HepG2 (cell line): ENCODE measurements at regions not wholly inside any gene's neighbourhood (a gene's known extent, or its start where the extent isn't known, plus 50 kb on each side); places are given as distances from the start of the nearest gene placed in this dataset.
A peak's percentile ranks its signal among the peaks of the same experiment; 100 is the strongest.

Source experiments
- BCL6 ChIP-seq: IDR thresholded peaks from 2 replicates; pipeline ENCODE4 v1.6.1; 2016; ENCODE audit warnings: missing genetic modification reagents, missing compliant biosample characterization
- CBX1 ChIP-seq: IDR thresholded peaks from one replicate; pipeline ENCODE4 v1.6.1; 2016; ENCODE audit warnings: antibody characterized with exemption, low read depth
- GZF1 ChIP-seq: sonication (generic); formaldehyde crosslinking; IDR thresholded peaks from 2 replicates; pipeline ENCODE4 v1.5.1; 2020; ENCODE audit warnings: mild to moderate bottlenecking, missing genetic modification reagents
- MAFG ChIP-seq: sonication (generic); formaldehyde crosslinking; IDR thresholded peaks from 2 replicates; pipeline ENCODE4 v1.5.1; 2020; ENCODE audit warnings: mild to moderate bottlenecking, missing genetic modification reagents
- TAF15 ChIP-seq: fragments of 200-400 bp; formaldehyde crosslinking; IDR thresholded peaks from one replicate; pipeline ENCODE4 v1.6.1; 2018; ENCODE audit warnings: mild to moderate bottlenecking, low read depth, low read length; ENCODE audit not compliant: poor library complexity, severe bottlenecking
- TCF7 ChIP-seq: sonication (generic); IDR thresholded peaks from 2 replicates; pipeline ENCODE4 v1.6.1; 2016; ENCODE audit warnings: antibody characterized with exemption, low read depth
- U2AF1 ChIP-seq: fragments of 200-400 bp; formaldehyde crosslinking; optimal IDR thresholded peaks from 2 replicates; pipeline ENCODE3; 2017; ENCODE audit warnings: mild to moderate bottlenecking, low read depth, low read length
- ZMYM3 ChIP-seq: sonication (generic); formaldehyde crosslinking; IDR thresholded peaks from 2 replicates; pipeline ENCODE4 v1.5.1; 2020; ENCODE audit warnings: mild to moderate bottlenecking, missing genetic modification reagents
- ZNF224 ChIP-seq: sonication (generic); formaldehyde crosslinking; IDR thresholded peaks from 2 replicates; pipeline ENCODE4 v1.5.0; 2020; ENCODE audit warnings: mild to moderate bottlenecking, missing genetic modification reagents
- ZNF34 ChIP-seq: sonication (generic); formaldehyde crosslinking; IDR thresholded peaks from 2 replicates; pipeline ENCODE4 v1.4.0; 2020; ENCODE audit warnings: mild to moderate bottlenecking, missing genetic modification reagents, borderline replicate concordance
- ZNF510 ChIP-seq: sonication (generic); formaldehyde crosslinking; IDR thresholded peaks from 2 replicates; pipeline ENCODE4 v1.4.0; 2020; ENCODE audit warnings: low read depth, mild to moderate bottlenecking, missing genetic modification reagents
- ZNF562 ChIP-seq: sonication (generic); formaldehyde crosslinking; IDR thresholded peaks from 2 replicates; pipeline ENCODE4 v1.8.0; 2022; ENCODE audit warnings: missing genetic modification reagents, borderline replicate concordance
- ZZZ3 ChIP-seq: sonication (generic); formaldehyde crosslinking; IDR thresholded peaks from 2 replicates; pipeline ENCODE4 v1.4.0; 2020; ENCODE audit warnings: missing genetic modification reagents, mild to moderate bottlenecking, borderline replicate concordance
- TF ChIP-seq, protein P1 (sequence below): sonication (generic); formaldehyde crosslinking; IDR thresholded peaks from 2 replicates; pipeline ENCODE4 v1.9.0; 2021; ENCODE audit warnings: mild to moderate bottlenecking, missing genetic modification reagents
- TF ChIP-seq, protein P2 (sequence below): sonication (generic); formaldehyde crosslinking; IDR thresholded peaks from 2 replicates; pipeline ENCODE4 v1.4.0; 2020; ENCODE audit warnings: missing genetic modification reagents, borderline replicate concordance
- TF ChIP-seq, protein P3 (sequence below): sonication (generic); formaldehyde crosslinking; IDR thresholded peaks from 2 replicates; pipeline ENCODE4 v1.8.1; 2023; ENCODE audit warnings: mild to moderate bottlenecking, missing genetic modification reagents
- TF ChIP-seq, protein P4 (sequence below): sonication (generic); formaldehyde crosslinking; IDR thresholded peaks from 2 replicates; pipeline ENCODE4 v1.4.0; 2020; ENCODE audit warnings: mild to moderate bottlenecking, missing genetic modification reagents

DNA sequence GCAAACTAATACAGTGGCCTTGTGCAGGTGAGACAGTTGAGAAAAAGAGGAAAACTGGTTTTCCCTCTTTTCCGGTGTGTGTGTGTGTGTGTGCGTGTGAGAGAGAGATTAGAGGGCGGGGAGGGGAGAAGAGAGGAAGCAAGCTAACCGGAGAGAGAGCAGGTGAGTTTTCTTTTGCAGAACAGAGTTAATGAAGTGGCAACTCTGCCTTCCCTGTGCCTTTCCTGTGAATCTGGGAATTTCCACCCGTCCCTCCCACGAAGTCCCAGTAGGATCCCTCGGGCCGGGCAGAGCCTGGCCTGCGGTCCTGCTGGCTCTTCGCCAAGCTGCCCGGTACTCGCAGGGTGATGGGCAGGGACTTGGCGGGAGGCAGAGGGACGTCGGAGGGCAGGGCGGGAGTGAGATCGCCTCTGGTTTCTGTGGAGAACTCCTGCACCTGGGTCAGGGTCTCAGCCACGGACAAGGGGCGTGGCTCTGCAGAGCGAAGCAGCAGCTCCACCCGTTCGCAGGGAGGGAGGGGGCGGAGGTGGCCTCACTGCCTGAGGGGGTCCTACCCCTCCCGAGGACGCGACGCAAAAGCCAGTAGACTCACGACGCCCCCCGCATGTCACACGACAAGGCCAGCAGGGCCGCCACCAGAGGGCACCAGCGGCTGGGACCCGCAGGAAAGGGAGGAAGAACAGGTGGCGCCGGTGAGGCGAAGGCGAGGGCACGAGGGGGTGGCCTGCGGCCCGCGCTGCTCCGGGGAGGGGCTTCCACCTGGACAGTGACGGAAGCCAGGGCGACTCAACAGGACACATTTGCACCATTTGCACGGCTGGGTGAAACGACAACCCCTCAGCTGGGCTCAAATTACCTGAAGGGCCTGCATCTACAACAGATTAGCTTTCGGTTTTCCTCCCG, 51.2 kb upstream of the RNF182 start (continued):
- TF ChIP-seq, protein P1, sequence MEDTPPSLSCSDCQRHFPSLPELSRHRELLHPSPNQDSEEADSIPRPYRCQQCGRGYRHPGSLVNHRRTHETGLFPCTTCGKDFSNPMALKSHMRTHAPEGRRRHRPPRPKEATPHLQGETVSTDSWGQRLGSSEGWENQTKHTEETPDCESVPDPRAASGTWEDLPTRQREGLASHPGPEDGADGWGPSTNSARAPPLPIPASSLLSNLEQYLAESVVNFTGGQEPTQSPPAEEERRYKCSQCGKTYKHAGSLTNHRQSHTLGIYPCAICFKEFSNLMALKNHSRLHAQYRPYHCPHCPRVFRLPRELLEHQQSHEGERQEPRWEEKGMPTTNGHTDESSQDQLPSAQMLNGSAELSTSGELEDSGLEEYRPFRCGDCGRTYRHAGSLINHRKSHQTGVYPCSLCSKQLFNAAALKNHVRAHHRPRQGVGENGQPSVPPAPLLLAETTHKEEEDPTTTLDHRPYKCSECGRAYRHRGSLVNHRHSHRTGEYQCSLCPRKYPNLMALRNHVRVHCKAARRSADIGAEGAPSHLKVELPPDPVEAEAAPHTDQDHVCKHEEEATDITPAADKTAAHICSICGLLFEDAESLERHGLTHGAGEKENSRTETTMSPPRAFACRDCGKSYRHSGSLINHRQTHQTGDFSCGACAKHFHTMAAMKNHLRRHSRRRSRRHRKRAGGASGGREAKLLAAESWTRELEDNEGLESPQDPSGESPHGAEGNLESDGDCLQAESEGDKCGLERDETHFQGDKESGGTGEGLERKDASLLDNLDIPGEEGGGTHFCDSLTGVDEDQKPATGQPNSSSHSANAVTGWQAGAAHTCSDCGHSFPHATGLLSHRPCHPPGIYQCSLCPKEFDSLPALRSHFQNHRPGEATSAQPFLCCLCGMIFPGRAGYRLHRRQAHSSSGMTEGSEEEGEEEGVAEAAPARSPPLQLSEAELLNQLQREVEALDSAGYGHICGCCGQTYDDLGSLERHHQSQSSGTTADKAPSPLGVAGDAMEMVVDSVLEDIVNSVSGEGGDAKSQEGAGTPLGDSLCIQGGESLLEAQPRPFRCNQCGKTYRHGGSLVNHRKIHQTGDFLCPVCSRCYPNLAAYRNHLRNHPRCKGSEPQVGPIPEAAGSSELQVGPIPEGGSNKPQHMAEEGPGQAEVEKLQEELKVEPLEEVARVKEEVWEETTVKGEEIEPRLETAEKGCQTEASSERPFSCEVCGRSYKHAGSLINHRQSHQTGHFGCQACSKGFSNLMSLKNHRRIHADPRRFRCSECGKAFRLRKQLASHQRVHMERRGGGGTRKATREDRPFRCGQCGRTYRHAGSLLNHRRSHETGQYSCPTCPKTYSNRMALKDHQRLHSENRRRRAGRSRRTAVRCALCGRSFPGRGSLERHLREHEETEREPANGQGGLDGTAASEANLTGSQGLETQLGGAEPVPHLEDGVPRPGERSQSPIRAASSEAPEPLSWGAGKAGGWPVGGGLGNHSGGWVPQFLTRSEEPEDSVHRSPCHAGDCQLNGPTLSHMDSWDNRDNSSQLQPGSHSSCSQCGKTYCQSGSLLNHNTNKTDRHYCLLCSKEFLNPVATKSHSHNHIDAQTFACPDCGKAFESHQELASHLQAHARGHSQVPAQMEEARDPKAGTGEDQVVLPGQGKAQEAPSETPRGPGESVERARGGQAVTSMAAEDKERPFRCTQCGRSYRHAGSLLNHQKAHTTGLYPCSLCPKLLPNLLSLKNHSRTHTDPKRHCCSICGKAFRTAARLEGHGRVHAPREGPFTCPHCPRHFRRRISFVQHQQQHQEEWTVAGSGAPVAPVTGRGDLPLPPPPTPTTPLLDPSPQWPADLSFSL (CRISPR knock-in tag) = no peak
- no peak for TF ChIP-seq MAFG (CRISPR knock-in tag)
- TF ChIP-seq ZNF562 = peak; percentile 91; the same call in 1 of the 2 replicates
- no peak for TF ChIP-seq U2AF1
- TF ChIP-seq ZZZ3 = 0 out of 2 replicates have a peak, but pooled peaks have one; percentile 34
- peak; percentile 96 for TF ChIP-seq ZNF34
- TF ChIP-seq, protein P2, sequence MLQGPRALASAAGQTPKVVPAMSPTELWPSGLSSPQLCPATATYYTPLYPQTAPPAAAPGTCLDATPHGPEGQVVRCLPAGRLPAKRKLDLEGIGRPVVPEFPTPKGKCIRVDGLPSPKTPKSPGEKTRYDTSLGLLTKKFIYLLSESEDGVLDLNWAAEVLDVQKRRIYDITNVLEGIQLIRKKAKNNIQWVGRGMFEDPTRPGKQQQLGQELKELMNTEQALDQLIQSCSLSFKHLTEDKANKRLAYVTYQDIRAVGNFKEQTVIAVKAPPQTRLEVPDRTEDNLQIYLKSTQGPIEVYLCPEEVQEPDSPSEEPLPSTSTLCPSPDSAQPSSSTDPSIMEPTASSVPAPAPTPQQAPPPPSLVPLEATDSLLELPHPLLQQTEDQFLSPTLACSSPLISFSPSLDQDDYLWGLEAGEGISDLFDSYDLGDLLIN (CRISPR knock-in tag) = peak; percentile 41; the same call in 1 of the 2 replicates
- TF ChIP-seq, protein P3, sequence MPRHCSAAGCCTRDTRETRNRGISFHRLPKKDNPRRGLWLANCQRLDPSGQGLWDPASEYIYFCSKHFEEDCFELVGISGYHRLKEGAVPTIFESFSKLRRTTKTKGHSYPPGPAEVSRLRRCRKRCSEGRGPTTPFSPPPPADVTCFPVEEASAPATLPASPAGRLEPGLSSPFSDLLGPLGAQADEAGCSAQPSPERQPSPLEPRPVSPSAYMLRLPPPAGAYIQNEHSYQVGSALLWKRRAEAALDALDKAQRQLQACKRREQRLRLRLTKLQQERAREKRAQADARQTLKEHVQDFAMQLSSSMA (CRISPR knock-in tag) = peak; percentile 91; the same call in 1 of the 2 replicates
- TF ChIP-seq CBX1 = peak; percentile 91
- peak; percentile 54 for TF ChIP-seq TAF15
- peak; percentile 83; the same call in 1 of the 2 replicates for TF ChIP-seq ZNF224
- peak; percentile 91; the same call in 1 of the 2 replicates for TF ChIP-seq GZF1 (CRISPR knock-in tag)
- TF ChIP-seq, protein P4, sequence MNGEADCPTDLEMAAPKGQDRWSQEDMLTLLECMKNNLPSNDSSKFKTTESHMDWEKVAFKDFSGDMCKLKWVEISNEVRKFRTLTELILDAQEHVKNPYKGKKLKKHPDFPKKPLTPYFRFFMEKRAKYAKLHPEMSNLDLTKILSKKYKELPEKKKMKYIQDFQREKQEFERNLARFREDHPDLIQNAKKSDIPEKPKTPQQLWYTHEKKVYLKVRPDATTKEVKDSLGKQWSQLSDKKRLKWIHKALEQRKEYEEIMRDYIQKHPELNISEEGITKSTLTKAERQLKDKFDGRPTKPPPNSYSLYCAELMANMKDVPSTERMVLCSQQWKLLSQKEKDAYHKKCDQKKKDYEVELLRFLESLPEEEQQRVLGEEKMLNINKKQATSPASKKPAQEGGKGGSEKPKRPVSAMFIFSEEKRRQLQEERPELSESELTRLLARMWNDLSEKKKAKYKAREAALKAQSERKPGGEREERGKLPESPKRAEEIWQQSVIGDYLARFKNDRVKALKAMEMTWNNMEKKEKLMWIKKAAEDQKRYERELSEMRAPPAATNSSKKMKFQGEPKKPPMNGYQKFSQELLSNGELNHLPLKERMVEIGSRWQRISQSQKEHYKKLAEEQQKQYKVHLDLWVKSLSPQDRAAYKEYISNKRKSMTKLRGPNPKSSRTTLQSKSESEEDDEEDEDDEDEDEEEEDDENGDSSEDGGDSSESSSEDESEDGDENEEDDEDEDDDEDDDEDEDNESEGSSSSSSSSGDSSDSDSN = peak; percentile 77
- TF ChIP-seq ZNF510 (CRISPR knock-in tag) = peak; percentile 78; the same call in 1 of the 2 replicates
- TF ChIP-seq TCF7 = no peak
- TF ChIP-seq ZMYM3 (CRISPR knock-in tag) = peak; percentile 81
- peak; percentile 74 for TF ChIP-seq BCL6
